Activated CD8-positive, alpha-beta memory T cell treated with anti-CD3 and anti-CD28 coated beads for 4 hours (primary cell): ENCODE measurements at regions not wholly inside any gene's neighbourhood (a gene's known extent, or its start where the extent isn't known, plus 50 kb on each side); places are given as distances from the start of the nearest gene placed in this dataset.

Source experiments
- DNase-seq, 2 donors: peaks; one replicate each; pipeline ENCODE4 v3.0.0-alpha.2; 2020; ENCODE audit warnings: low read depth in 2 of 2

DNA sequence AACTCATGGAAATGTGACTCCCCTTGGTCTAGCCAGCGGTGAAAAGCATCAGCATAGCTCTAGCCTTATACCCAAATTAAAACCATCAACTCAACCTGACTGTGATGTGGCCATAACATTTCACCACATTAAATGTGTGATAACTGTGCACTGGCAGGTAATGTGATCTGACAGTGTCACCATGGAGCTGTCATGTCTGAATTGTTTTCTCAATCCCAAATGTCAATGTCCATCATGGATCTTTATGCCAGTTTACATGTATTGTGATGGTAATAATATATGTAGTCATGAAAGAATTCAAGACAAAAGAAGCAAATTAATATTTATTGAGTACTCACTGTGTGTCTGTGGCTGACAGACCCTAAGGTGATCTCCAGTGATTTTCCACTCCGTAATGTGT lies 213.4 kb upstream of the EOMES start:
- DNase-seq: no peak

DNA sequence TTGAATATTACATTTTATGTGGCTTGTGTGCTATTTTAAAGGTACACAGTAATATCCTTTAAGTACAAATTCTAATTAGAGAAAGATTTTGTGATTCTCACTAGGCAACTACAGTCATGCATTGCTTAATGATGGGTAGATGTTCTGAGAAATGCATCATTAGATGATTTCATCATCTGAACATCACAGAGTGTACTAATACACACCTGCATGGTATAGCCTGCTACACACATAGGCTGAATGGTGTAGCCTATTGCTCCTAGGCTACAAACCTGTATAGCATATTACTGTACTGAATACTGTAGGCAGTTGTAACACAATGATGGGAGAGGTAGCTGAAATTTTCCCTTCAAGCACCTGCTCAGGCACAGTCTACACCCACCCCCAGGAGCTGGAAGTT lies 217.4 kb upstream of the EOMES start:
- DNase-seq: no peak

DNA sequence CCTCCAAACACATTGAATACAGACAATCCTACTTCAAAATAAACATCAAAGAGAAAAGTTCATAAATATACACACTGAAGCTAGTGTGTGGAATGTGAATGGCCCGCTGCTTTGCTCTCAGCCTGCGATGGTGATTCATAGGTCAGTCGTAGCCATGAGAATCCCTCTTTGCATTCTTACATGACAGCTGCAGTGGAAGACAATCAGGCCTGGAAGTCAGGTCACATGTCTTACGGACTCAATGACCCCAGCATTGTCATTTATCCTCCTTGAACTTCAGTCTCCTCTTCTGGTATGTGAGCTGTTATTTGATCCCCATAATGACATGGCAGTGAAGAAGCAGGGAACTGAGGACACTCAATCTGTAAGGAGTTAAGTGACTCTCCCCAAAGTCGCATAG lies 217.8 kb upstream of the EOMES start:
- DNase-seq: no peak

DNA sequence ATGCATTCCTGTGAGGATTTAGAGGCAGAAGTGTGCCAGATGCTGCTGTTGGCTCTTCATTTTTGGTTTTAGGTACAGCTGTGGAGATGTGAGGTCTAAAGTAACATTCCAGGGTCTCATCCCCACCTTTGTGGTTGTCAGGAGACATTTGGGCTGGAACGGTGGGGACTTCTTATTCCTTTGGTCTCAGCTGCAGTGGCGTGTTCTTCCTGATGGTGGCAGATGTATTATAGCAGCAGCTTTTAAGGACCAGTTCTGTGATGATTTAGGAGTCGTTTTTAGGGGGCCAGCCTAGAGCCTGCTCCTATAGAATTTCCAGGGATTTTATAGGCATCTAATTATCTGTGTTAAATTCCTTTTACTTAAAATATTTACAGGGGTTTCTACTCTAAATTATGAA lies 221.0 kb upstream of the EOMES start:
- DNase-seq: no peak

- no peak for DNase-seq
These were observed 223.1 kb upstream of the EOMES start for GRCh38 chr3:27945229-27945628.

- DNase-seq: no peak
These were observed 238.0 kb upstream of the EOMES start for GRCh38 chr3:27960133-27960532.

DNA sequence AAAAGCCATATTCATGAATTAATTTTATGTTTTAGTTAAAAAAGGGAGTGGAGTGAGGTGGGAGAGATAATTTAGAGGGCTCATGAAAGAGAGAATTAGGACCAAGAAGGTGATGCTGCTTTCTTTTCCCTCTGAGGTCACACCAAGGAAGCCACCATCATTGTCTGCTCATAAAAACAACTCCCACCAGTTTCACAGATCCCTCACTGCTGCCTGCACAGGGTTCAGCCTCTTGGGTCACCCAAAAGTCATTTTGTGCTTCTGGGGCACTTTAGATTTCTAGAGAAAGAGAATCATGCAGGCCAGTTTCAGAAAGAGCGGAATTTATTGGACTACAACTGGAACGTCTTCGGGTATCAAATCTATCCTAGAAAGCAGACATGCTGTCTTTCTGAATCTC lies 241.4 kb upstream of the EOMES start:
- no peak for DNase-seq

GRCh38 chr3:27971600-27971999 lies 249.5 kb upstream of the EOMES start:
- DNase-seq: no peak

DNA sequence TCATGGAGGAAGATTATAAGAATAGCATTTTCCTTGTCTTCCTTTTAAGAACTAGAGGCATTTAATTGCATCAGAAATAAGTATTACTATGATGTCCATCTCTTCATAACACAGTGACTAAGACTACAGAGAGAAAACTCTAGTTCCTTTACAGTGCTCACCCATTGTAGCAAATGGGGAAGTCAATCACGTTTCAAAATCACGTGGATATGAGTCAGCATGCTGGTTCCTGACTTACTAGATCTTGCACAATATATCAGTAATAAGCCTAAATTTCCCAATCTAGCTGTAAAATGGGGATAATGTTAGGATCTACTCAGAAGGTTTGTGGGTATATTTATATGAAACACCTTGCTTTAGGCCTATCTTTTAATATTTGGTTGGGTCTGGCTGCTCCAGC lies 254.8 kb upstream of the EOMES start:
- no peak for DNase-seq

GRCh38 chr3:27978440-27978839 lies 256.3 kb upstream of the EOMES start:
- DNase-seq: no peak

GRCh38 chr3:27985369-27986035 lies 255.9 kb upstream of the CMC1 start:
- no peak for DNase-seq

DNA sequence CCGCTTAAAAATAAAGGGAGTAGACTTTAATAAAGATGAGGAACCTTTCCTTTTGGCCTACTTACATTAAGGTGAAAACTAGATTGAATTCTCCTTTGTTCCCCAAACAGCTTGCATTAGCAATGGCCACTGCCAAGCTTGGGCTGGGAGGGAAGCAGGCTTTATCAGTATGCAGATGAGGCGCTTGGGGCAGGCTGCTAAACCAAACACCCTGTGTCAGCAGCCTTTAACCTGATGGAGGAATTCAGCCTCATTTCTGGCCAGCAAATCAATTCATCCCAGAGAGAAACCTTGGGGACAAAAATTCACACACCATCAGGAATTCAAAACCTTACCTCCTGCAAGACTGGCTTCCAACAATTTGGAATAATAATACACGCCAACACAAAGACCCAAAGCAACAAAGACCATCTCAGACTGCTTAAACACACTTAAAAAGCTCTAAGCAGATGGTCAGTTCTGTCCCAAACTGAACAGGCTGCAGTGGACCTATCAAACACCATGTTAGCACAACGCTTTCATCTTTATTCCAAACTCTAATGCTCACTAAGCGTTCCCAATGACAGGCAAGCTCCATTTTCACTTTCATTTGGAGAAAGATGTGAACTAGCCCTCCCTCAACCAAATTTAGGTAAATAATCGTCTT lies 255.1 kb upstream of the CMC1 start:
- DNase-seq: no peak

- no peak for DNase-seq
These were observed 251.1 kb upstream of the CMC1 start for GRCh38 chr3:27990324-27990723.

- no peak for DNase-seq
These were observed 250.6 kb upstream of the CMC1 start for GRCh38 chr3:27990837-27991236.

DNA sequence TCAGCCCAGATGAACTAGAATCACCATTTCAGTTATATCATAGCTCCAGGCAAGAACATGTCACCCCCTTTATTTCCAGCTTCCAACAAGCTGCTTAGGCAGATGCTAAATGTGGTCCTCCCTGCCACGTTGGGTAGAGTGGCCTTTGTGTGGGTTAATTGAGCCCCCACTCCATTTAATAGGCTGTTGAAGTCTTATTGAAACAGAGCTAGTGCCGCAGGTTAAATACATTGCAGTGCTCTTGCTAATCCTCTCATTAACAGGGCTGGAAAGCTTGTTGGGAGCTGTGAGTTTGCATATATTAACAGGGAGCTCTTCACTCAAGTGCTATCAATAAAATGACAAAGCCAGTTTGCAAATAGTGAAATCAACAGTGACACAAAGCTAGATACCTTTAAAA lies 248.4 kb upstream of the CMC1 start:
- DNase-seq: no peak

- no peak for DNase-seq
These were observed 240.8 kb upstream of the CMC1 start for GRCh38 chr3:28000608-28001007.

DNA sequence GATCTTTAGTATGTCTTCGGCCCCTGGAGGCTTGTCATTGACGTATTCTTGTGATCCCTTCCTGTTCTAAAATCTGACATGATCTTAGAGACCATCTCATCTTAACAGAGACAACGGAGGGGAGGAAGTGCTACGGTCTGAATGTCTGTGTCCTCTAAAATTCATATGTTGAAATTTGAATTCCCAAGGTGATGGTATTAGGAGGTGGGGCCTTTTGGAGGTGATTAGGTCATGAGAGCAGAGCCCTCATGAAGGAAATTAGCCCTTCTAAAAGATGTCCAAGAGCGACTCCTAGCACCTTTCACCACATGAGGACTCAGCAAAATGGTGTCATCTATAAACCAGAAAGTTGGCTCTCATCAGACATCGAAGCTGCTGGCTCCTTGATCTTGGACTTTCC lies 233.2 kb upstream of the CMC1 start:
- no peak for DNase-seq

DNA sequence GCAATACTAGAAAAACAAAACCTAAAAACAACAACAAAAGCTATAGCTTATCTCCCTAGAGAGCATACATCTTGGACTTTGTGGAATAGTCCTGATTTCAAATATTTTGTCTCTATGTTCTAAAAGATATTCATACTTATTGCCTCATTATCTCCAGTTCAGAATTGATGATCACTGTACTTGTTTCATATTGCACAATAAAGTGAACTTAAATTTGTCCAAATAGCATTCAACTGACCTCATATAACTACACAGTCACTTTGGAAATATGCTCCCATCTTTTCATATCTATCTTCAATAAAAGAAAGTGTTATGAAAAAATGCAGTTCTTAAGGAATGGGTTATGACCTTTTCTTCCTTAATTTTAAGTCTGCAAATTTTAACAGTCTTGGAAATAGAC lies 228.6 kb upstream of the CMC1 start:
- no peak for DNase-seq

DNA sequence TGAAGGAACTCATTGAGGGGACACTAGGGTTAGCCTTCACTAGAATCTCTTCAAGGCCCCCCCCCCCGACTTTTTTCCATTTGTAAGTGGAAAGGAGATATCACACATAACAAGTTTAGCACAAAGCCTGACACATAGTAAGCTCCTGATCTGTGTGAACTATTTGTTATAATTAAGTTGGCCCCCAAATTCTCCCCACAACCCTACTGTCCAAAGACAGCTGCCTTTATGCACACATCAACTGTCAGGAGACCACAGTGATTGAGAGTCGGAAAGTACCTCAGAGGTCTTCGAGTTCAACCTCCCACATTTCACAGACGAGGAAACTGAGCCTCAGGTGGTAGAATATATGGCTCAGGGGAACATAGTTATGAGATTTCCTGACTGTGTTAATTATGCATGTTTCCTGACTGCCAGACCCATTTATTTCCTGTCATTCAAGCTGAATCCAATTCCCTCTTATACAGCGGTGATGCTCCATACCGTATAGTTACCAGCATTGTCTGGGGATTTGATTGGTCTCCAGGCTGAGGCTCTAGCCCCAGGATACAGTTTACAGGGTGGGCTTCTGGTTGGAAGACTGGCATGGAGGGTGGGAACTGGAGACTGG lies 227.4 kb upstream of the CMC1 start:
- no peak for DNase-seq

- DNase-seq: no peak
These were observed 222.3 kb upstream of the CMC1 start for GRCh38 chr3:28018925-28019718.

GRCh38 chr3:28019740-28020139 lies 221.7 kb upstream of the CMC1 start:
- DNase-seq: no peak

DNA sequence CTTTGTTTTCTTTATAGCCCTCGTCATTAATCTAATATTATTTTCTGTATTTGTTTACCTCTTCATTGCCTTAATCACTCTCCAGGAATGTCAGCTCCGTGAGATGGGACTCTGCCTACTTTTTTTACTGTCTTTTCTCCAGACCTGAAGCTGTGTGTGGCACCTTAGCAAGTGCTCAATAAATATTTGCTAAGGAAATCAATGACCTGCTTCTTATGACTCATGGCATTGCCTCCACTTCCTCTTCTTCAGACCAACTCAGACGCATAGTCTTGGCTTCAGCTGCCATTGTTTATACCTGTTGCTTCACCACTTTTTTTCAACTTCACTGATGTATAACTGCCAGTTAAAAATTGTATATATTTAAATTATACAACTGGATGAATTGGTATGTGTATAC lies 218.5 kb upstream of the CMC1 start:
- DNase-seq: no peak

DNA sequence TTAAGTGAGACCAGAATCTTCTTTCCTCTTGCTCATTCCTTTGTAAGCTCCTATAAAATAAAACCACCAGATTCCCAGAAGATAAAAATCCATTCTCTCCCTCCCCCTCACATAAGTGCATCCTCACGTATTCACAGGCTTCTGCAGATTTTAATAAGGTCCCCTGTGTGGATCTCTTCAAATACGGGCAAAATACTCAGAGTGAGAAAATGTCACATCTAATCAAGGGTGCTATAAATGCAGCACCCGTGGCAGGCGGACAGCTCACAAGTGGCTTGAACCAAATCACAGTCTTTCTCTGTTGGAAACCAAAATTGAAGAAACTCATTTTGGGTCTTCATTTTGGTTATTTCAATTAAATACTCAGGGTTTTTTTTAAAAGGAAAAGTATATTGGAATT lies 212.9 kb upstream of the CMC1 start:
- no peak for DNase-seq
